GM23338 (cell line): ENCODE measurements at regions not wholly inside any gene's neighbourhood (a gene's known extent, or its start where the extent isn't known, plus 50 kb on each side); places are given as distances from the start of the nearest gene placed in this dataset.
"Not testable (repeated sequence)": the region's sequence is repeated elsewhere in the genome, so short reads cannot be mapped to it uniquely, and the experiment has no call there.

Experiments used
- ATAC-seq: fragments of 200-7000 bp; cut with Tn5 transposase; 3 replicates; pipeline ENCODE4 v1.9.1; 2020
- DNase-seq: peaks from one replicate; pipeline ENCODE4 v3.0.0-alpha.2; 2015; ENCODE audit warnings: low spot score
- H2AFZ ChIP-seq: fragments of 200-600 bp; sonication (generic); 2 replicates; pipeline ENCODE4 v1.8.0; 2016; ENCODE audit warnings: antibody characterized with exemption, mild to moderate bottlenecking, moderate library complexity
- H3F3A ChIP-seq: fragments of 200-600 bp; sonication (generic); replicated peaks from 2 replicates; pipeline ENCODE4 v1.8.0; 2017; ENCODE audit warnings: antibody characterized with exemption, mixed run types, low read depth
- H3K27ac ChIP-seq: fragments of 200-600 bp; sonication (generic); 2 replicates; pipeline ENCODE4 v1.6.1; 2016; ENCODE audit warnings: low read depth
- H3K27me3 ChIP-seq: fragments of 200-600 bp; sonication (generic); 2 replicates; pipeline ENCODE4 v1.8.0; 2016; ENCODE audit warnings: mild to moderate bottlenecking, mixed run types, moderate library complexity; ENCODE audit not compliant: insufficient read depth
- H3K36me3 ChIP-seq: fragments of 200-600 bp; sonication (generic); 2 replicates; pipeline ENCODE4 v1.8.0; 2016; ENCODE audit warnings: mild to moderate bottlenecking; ENCODE audit not compliant: insufficient read depth
- H3K4me1 ChIP-seq: fragments of 200-600 bp; sonication (generic); 2 replicates; pipeline ENCODE4 v1.8.0; 2016; ENCODE audit warnings: mild to moderate bottlenecking, moderate library complexity; ENCODE audit not compliant: insufficient read depth
- H3K4me2 ChIP-seq: fragments of 200-600 bp; sonication (generic); 2 replicates; pipeline ENCODE4 v1.7.1; 2017; ENCODE audit warnings: mixed run types
- H3K4me3 ChIP-seq: fragments of 200-600 bp; sonication (generic); 2 replicates; pipeline ENCODE4 v1.6.1; 2016; ENCODE audit warnings: mixed run types
- H3K79me2 ChIP-seq: fragments of 200-600 bp; sonication (generic); replicated peaks from 2 replicates; pipeline ENCODE4 v1.8.0; 2017; ENCODE audit warnings: mild to moderate bottlenecking; ENCODE audit not compliant: insufficient read depth
- H3K9me2 ChIP-seq: fragments of 200-600 bp; sonication (generic); 2 replicates; pipeline ENCODE4 v1.8.0; 2017; ENCODE audit not compliant: insufficient read depth
- H4K20me1 ChIP-seq: fragments of 200-600 bp; sonication (generic); replicated peaks from 2 replicates; pipeline ENCODE4 v1.8.0; 2017; ENCODE audit warnings: mild to moderate bottlenecking; ENCODE audit not compliant: insufficient read depth
- H3K27ac Mint-ChIP-seq: 2 replicates; pipeline ENCODE4 v1.8.0; 2020; ENCODE audit warnings: inconsistent platforms, mild to moderate bottlenecking, moderate library complexity, mixed read lengths
- H3K27me3 Mint-ChIP-seq: 3 replicates; pipeline ENCODE4 v1.8.0; 2022; ENCODE audit warnings: low read depth, mild to moderate bottlenecking, moderate library complexity, mixed read lengths, inconsistent platforms; ENCODE audit not compliant: insufficient read depth, poor library complexity
- H3K36me3 Mint-ChIP-seq: 3 replicates; pipeline ENCODE4 v1.8.0; 2021; ENCODE audit warnings: low read depth, mild to moderate bottlenecking, inconsistent platforms, moderate library complexity, mixed read lengths
- H3K4me1 Mint-ChIP-seq: 3 replicates; pipeline ENCODE4 v1.8.0; 2020; ENCODE audit warnings: mild to moderate bottlenecking, inconsistent platforms, mixed read lengths
- H3K4me3 Mint-ChIP-seq: 3 replicates; pipeline ENCODE4 v1.8.0; 2021; ENCODE audit warnings: moderate library complexity, mild to moderate bottlenecking, inconsistent platforms, mixed read lengths
- H3K9me3 Mint-ChIP-seq: 3 replicates; pipeline ENCODE4 v1.8.0; 2020; ENCODE audit warnings: moderate library complexity, mild to moderate bottlenecking, inconsistent platforms, mixed read lengths
- CREB1 ChIP-seq: fragments of 250-450 bp; sonication (Bioruptor Pico); IDR thresholded peaks from 2 replicates; pipeline ENCODE4 v1.5.0; 2020; ENCODE audit warnings: low read depth, mild to moderate bottlenecking, moderate library complexity
- CTCF ChIP-seq, 2 experiments: fragments of 200-600 bp in 1 of 2; sonication (generic) in 1 of 2; conservative IDR thresholded peaks; 2 replicates each; pipeline versions ENCODE4 v1.5.1 to v1.6.1; 2016 to 2017; ENCODE audit warnings: antibody characterized with exemption in 2 of 2, low read depth in 2 of 2, mild to moderate bottlenecking in 2 of 2, moderate library complexity in 1 of 2
- EZH2 ChIP-seq: fragments of 200-600 bp; sonication (generic); IDR thresholded peaks from one replicate; pipeline ENCODE4 v1.8.0; 2017; ENCODE audit warnings: antibody characterized with exemption, mild to moderate bottlenecking, low read depth; ENCODE audit not compliant: unreplicated experiment
- ZNF114 ChIP-seq: fragments of 250-450 bp; sonication (Bioruptor Pico); IDR thresholded peaks from 2 replicates; pipeline ENCODE4 v1.5.0; 2020; ENCODE audit warnings: mild to moderate bottlenecking, moderate library complexity
- TF ChIP-seq, protein P1 (sequence below): fragments of 250-450 bp; sonication (Bioruptor Pico); IDR thresholded peaks from 2 replicates; pipeline ENCODE4 v1.5.0; 2020; ENCODE audit warnings: mild to moderate bottlenecking, moderate library complexity

GRCh38 chr5:67790390-67790789, 425.2 kb upstream of the PIK3R1 start:
- no peak overlapping the region for H3K4me3 Mint-ChIP-seq
- Histone ChIP-seq H4K20me1 (no peaks in the 10 kb centered on the region), H3K4me1 (no peaks in the 10 kb centered on the region), H3K4me3 (no peak overlapping the region), H3K36me3 (no peaks in the 10 kb centered on the region), H3K27ac (no peak overlapping the region), H3K27me3 (no peaks in the 10 kb centered on the region), H3K79me2 (no peaks in the 10 kb centered on the region), H2AFZ (no peak overlapping the region), H3K4me2 (no peak overlapping the region), H3K9me2 (peaks cover 5% of the 10 kb centered on the region; the same call in 1 of the 2 replicates), H3F3A (no peaks in the 10 kb centered on the region)
- ATAC-seq (no peak), DNase-seq (no peak)
- no peaks in the 10 kb centered on the region for H3K27me3 Mint-ChIP-seq
- H3K9me3 Mint-ChIP-seq, result 0 out of 3 replicates have a peak, but pooled peaks cover 3% of the 10 kb centered on the region
- TF ChIP-seq CTCF (conservative IDR thresholded peaks at IDR 0.05; ENCODE audit: low read depth in 2 of 2) (0 out of 4 replicates have a peak, but pooled peaks of 1 of the 2 experiments have one; percentile 11), CREB1 (CRISPR knock-in tag) (no peak)
- H3K27ac Mint-ChIP-seq, result no peak overlapping the region
- H3K36me3 Mint-ChIP-seq, result no peaks in the 10 kb centered on the region
- H3K4me1 Mint-ChIP-seq, result peaks cover 6% of the 10 kb centered on the region; the same call in 2 of the 3 replicates

- not testable (repeated sequence) for H3K27ac Mint-ChIP-seq, H3K4me1 Mint-ChIP-seq, ATAC-seq, H3K9me2 ChIP-seq, H2AFZ ChIP-seq, H4K20me1 ChIP-seq, H3K27ac ChIP-seq, H3K4me1 ChIP-seq, H3K27me3 Mint-ChIP-seq, H3F3A ChIP-seq, H3K27me3 ChIP-seq, H3K36me3 ChIP-seq, H3K4me3 Mint-ChIP-seq
- Histone ChIP-seq H3K4me2 (peak overlapping the region; percentile 60; the same call in 1 of the 2 replicates), H3K4me3 (peak overlapping the region; percentile 41; the same call in 1 of the 2 replicates), H3K79me2 (peaks cover 21% of the 10 kb centered on the region)
- DNase-seq, result peak; percentile 62
- H3K36me3 Mint-ChIP-seq, result peaks cover 34% of the 10 kb centered on the region; the same call in 2 of the 3 replicates
- H3K9me3 Mint-ChIP-seq, result peaks cover 40% of the 10 kb centered on the region
Measured at GRCh38 chr5:67779893-67780623, 435.5 kb upstream of the PIK3R1 start.

DNA sequence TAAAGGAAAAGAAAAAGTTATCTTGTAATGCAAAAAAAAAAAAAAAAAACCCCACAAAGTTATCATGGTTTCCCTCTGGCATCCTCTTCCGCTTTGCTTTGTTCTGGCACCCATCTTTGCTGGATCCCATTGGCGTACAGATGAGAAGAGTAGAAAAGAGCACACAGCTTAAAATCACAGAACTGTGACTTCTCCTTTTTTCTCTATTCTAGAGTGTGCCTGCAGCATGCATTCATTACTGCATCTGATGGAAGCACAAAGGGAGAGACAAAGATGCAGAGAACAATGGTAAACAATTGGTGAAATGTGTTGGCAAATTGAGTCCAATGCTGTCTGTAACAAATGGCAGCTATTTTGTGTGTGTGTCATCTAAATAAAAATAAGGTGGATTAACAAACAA, 440.8 kb upstream of the PIK3R1 start:
- peaks cover 20% of the 10 kb centered on the region for H3K4me1 Mint-ChIP-seq
- H4K20me1 ChIP-seq, result no peaks in the 10 kb centered on the region
- no peak overlapping the region for H3K4me2 ChIP-seq
- H3F3A ChIP-seq, result no peaks in the 10 kb centered on the region
- H3K27ac ChIP-seq, result no peak overlapping the region
- peaks cover 14% of the 10 kb centered on the region; the same call in 2 of the 3 replicates for H3K9me3 Mint-ChIP-seq
- peaks cover 2% of the 10 kb centered on the region for H3K27me3 Mint-ChIP-seq
- H3K36me3 ChIP-seq, result no peaks in the 10 kb centered on the region
- H3K27me3 ChIP-seq, result no peaks in the 10 kb centered on the region
- DNase-seq (no peak), ATAC-seq (no peak)
- no peak overlapping the region for H3K27ac Mint-ChIP-seq
- no peak overlapping the region for H3K4me3 ChIP-seq
- H3K9me2 ChIP-seq, result 0 out of 2 replicates have a peak, but pooled peaks cover 8% of the 10 kb centered on the region
- no peak overlapping the region for H2AFZ ChIP-seq
- no peak overlapping the region for H3K4me3 Mint-ChIP-seq
- H3K36me3 Mint-ChIP-seq, result peaks cover 11% of the 10 kb centered on the region; the same call in 2 of the 3 replicates
- peaks cover 12% of the 10 kb centered on the region for H3K4me1 ChIP-seq
- peaks cover 15% of the 10 kb centered on the region for H3K79me2 ChIP-seq
- no peak for TF ChIP-seq ZNF114 (CRISPR knock-in tag)
- TF ChIP-seq, protein P1, sequence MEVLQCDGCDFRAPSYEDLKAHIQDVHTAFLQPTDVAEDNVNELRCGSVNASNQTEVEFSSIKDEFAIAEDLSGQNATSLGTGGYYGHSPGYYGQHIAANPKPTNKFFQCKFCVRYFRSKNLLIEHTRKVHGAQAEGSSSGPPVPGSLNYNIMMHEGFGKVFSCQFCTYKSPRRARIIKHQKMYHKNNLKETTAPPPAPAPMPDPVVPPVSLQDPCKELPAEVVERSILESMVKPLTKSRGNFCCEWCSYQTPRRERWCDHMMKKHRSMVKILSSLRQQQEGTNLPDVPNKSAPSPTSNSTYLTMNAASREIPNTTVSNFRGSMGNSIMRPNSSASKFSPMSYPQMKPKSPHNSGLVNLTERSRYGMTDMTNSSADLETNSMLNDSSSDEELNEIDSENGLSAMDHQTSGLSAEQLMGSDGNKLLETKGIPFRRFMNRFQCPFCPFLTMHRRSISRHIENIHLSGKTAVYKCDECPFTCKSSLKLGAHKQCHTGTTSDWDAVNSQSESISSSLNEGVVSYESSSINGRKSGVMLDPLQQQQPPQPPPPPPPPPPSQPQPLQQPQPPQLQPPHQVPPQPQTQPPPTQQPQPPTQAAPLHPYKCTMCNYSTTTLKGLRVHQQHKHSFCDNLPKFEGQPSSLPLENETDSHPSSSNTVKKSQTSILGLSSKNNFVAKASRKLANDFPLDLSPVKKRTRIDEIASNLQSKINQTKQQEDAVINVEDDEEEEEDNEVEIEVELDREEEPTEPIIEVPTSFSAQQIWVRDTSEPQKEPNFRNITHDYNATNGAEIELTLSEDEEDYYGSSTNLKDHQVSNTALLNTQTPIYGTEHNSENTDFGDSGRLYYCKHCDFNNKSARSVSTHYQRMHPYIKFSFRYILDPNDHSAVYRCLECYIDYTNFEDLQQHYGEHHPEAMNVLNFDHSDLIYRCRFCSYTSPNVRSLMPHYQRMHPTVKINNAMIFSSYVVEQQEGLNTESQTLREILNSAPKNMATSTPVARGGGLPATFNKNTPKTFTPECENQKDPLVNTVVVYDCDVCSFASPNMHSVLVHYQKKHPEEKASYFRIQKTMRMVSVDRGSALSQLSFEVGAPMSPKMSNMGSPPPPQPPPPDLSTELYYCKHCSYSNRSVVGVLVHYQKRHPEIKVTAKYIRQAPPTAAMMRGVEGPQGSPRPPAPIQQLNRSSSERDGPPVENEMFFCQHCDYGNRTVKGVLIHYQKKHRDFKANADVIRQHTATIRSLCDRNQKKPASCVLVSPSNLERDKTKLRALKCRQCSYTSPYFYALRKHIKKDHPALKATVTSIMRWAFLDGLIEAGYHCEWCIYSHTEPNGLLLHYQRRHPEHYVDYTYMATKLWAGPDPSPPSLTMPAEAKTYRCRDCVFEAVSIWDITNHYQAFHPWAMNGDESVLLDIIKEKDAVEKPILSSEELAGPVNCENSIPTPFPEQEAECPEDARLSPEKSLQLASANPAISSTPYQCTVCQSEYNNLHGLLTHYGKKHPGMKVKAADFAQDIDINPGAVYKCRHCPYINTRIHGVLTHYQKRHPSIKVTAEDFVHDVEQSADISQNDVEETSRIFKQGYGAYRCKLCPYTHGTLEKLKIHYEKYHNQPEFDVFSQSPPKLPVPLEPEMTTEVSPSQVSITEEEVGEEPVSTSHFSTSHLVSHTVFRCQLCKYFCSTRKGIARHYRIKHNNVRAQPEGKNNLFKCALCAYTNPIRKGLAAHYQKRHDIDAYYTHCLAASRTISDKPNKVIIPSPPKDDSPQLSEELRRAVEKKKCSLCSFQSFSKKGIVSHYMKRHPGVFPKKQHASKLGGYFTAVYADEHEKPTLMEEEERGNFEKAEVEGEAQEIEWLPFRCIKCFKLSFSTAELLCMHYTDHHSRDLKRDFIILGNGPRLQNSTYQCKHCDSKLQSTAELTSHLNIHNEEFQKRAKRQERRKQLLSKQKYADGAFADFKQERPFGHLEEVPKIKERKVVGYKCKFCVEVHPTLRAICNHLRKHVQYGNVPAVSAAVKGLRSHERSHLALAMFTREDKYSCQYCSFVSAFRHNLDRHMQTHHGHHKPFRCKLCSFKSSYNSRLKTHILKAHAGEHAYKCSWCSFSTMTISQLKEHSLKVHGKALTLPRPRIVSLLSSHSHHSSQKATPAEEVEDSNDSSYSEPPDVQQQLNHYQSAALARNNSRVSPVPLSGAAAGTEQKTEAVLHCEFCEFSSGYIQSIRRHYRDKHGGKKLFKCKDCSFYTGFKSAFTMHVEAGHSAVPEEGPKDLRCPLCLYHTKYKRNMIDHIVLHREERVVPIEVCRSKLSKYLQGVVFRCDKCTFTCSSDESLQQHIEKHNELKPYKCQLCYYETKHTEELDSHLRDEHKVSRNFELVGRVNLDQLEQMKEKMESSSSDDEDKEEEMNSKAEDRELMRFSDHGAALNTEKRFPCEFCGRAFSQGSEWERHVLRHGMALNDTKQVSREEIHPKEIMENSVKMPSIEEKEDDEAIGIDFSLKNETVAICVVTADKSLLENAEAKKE (CRISPR knock-in tag), result no peak
- TF ChIP-seq EZH2, result no peak
